Activated T-cell treated with anti-CD3 and anti-CD28 coated beads, Interleukin-2, amount 50 U/mL, for 1 hour (primary cell): ENCODE measurements at regions not wholly inside any gene's neighbourhood (a gene's known extent, or its start where the extent isn't known, plus 50 kb on each side); places are given as distances from the start of the nearest gene placed in this dataset.

Experiments
- DNase-seq: peaks from one replicate; pipeline ENCODE4 v3.0.0-alpha.2; 2020

GRCh38 chr10:94043431-94043990 is 49.8 kb downstream of the PLCE1 start:
- no peak for DNase-seq

GRCh38 chr10:94046098-94046497 is 52.4 kb downstream of the PLCE1 start:
- no peak for DNase-seq

- no peak for DNase-seq
Observed at GRCh38 chr10:94047293-94047692, 53.6 kb downstream of the PLCE1 start.

GRCh38 chr10:94049911-94050310 is 56.2 kb downstream of the PLCE1 start:
- DNase-seq, result no peak

GRCh38 chr10:94052281-94052680 is 58.5 kb downstream of the PLCE1 start:
- no peak for DNase-seq

- DNase-seq, result no peak
Observed at GRCh38 chr10:94052866-94053791, 59.4 kb downstream of the PLCE1 start.

GRCh38 chr10:94059178-94059883 is 65.6 kb downstream of the PLCE1 start:
- DNase-seq, result no peak

- DNase-seq, result no peak
Observed at GRCh38 chr10:94061026-94061425, 67.3 kb downstream of the PLCE1 start.

- DNase-seq, result no peak
Observed at GRCh38 chr10:94062611-94063010, 68.9 kb downstream of the PLCE1 start.

GRCh38 chr10:94065362-94065761 is 71.6 kb downstream of the PLCE1 start:
- no peak for DNase-seq

GRCh38 chr10:94065787-94066186 is 72.1 kb downstream of the PLCE1 start:
- DNase-seq, result no peak

- DNase-seq, result no peak
Observed at GRCh38 chr10:94066411-94066810, 72.7 kb downstream of the PLCE1 start.

GRCh38 chr10:94069884-94070283 is 76.2 kb downstream of the PLCE1 start:
- DNase-seq, result no peak

GRCh38 chr10:94074462-94074861 is 80.7 kb downstream of the PLCE1 start:
- no peak for DNase-seq

GRCh38 chr10:94075506-94075905 is 81.8 kb downstream of the PLCE1 start:
- DNase-seq, result no peak

GRCh38 chr10:94076325-94076841 is 82.7 kb downstream of the PLCE1 start:
- DNase-seq, result no peak

GRCh38 chr10:94077042-94077441 is 83.3 kb downstream of the PLCE1 start:
- DNase-seq, result no peak

GRCh38 chr10:94080108-94080507 is 86.4 kb downstream of the PLCE1 start:
- DNase-seq, result no peak

GRCh38 chr10:94083662-94084265 is 90.0 kb downstream of the PLCE1 start:
- DNase-seq, result no peak

- DNase-seq, result no peak
Observed at GRCh38 chr10:94084344-94084743, 90.6 kb downstream of the PLCE1 start.

- DNase-seq, result no peak
Observed at GRCh38 chr10:94085288-94085687, 91.6 kb downstream of the PLCE1 start.

GRCh38 chr10:94085766-94086437 is 92.2 kb downstream of the PLCE1 start:
- no peak for DNase-seq
